Activated CD8-positive, alpha-beta memory T cell treated with anti-CD3 and anti-CD28 coated beads for 24 hours (primary cell): ENCODE measurements at regions not wholly inside any gene's neighbourhood (a gene's known extent, or its start where the extent isn't known, plus 50 kb on each side); places are given as distances from the start of the nearest gene placed in this dataset.

Experiments
- DNase-seq: peaks from one replicate; pipeline ENCODE4 v3.0.0-alpha.2; 2020

- no peak for DNase-seq
Measured at GRCh38 chr14:94922595-94923239, 152.8 kb upstream of the GSC start.

DNA sequence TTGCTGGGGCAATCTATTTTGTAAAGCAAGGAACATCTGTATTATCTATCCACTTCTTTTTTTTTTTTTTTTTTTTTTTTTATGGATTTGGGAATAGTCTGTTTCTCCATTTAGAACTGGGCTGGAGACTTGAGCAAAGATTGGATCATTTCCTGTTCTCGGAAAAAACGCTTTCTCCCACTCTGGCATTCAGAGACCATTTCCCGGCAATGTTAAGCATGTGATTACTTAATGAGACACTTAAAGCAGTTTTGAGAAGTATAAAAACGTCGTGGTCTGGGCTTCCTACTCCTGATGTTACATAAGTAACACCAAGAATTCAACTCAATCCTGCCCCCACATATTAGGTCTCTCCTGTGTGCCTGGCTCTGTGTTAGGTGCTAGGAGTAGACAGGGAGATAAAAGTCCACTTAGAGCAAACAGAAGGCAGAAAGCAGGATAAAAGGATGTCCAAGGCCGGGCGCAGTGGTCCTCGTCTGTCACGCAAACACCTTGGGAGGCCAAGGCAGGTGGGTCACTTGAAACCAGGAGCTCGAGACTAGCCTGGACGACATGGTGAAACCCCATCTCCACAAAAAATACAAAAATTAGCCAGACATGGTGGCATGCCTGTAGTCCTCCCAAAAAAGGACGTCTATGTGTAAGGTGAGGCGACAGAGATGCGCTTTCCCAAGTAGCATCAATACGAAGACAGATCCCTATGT, 152.1 kb upstream of the GSC start:
- DNase-seq = no peak

DNA sequence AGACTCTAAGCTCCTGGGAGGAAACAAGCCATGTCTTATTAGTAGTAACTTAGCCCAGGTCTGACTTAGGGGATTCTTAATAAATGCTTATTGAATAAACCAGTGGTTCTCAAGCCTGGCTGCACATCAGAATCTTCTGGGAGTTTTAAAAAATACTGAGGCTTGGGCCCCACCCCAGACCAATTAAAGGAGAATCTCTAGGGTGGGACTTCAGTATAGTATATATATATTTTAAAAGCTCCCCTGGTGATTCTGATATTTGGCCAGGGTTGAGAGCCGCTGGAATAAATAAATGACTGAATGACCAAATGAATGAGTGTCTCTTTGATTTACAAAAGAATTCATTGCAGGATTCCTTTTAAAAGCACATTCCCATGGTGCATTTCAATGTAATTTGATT, 151.5 kb upstream of the GSC start:
- no peak for DNase-seq

- DNase-seq = no peak
Measured at GRCh38 chr14:94919896-94920295, 150.0 kb upstream of the GSC start.

- no peak for DNase-seq
Measured at GRCh38 chr14:94918896-94919295, 149.0 kb upstream of the GSC start.

DNA sequence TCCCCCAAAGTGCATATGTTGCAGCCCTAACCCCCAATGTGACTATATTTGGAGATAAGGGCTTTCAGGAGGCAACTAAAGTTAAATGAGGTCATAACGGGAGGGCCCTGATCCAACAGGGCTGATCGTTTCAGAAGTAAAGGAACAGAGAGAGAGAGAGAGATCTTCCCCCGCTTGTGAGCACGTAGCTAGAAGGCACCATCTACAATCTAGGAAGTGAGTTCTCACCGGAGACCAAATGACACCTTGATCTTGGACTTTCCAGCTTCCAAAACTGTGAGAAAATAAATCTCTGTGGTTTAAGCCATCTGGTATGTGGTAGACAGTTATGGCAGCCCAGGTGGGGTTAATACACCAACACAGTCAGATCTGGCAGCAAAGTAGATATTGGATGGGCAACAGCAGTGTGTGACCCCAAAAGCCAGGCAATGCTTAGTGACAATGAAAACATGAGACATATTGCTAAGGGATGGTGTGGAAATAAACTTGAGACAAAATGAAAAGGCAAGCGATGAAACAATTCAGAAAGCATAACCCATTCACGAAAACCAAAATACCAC, 147.2 kb upstream of the GSC start:
- no peak for DNase-seq

GRCh38 chr14:94914191-94914590, 144.3 kb upstream of the GSC start:
- no peak for DNase-seq

GRCh38 chr14:94907626-94908261, 137.8 kb upstream of the GSC start:
- no peak for DNase-seq

DNA sequence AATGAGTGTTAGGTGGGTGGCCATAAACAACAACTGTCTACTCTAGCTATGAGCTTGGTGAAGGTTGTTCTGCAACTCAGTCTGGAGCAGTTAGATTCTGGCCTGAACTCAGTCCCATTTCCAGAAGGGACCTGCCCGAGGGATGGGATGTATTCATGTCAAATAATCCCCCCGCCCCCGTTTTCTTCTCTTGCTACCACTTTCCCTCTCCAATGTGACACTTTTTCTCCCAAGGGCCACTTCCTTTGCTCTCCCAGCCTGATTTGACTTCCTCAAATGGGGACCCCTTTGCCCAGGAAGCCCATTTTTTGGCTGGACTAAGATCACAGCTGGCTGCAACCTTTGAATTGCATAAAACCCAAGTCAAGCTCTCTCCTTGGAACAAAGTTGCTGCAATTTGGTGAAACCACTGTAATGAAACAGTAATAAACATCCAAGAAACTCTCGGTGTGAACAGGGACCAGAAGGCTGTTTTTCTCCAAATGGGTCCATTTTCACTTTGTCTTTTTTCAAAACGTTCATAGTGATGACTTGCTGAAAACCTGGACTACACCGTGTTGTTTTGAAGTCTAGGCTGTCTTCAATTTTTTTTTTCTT, 137.2 kb upstream of the GSC start:
- DNase-seq = no peak

DNA sequence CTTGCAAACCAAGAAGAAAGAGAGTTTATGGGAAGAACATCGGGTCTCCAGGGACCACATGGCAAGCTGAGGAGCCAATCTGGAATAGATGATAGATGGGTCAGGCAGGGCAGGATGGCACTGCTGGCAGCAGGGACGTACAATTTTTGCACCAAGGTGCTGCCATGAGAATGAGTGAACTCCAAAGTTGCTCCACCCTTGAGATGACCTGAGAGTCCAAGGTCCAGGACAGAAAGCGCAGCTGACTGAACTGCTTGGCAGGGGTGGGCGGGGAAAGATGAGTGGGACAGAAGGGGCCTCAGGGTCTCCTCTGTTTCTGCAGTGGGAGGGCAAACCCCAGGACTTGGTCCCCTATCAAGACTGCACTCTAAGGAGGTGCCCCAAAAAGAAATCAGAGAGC, 136.7 kb upstream of the GSC start:
- no peak for DNase-seq

- no peak for DNase-seq
Measured at GRCh38 chr14:94904636-94905035, 134.7 kb upstream of the GSC start.

DNA sequence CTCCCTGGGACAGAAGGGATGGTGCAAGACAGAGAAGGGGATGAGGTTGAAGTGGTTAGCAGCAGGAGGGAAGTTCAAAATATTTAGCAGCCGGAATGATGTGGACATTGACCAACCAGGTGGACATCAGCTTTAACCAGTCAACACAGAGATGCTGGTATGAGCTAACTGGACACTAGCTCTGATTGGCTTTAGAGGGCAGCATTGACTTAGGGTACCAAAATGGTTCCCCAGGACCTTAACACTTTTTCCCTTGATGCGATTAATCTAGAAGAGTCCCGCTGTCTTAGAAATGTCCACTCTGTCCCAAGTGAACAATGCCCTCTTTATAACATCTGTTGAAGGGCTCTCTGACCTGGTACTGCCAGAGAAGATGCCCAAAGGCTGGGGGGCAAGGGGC, 134.0 kb upstream of the GSC start:
- no peak for DNase-seq

GRCh38 chr14:94903338-94903737, 133.4 kb upstream of the GSC start:
- no peak for DNase-seq

DNA sequence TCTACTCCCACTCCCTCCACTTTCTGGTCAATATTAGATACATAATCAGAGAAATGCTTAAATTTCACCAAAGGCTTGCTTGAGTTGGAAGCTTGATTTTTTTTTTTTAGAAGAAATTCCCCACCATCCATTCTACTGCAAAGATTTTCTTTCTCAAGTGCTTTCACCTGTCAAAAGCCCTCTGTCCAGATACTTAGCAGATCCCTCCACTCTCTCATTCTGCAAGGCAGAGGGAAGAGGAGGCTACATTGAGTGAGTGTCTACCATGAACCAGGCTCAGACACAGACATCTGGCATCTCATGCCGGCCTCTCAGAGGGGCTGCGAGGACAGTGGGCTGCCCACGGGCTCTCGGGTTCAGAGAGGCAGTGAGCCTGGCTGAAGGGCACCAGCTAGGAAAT, 127.6 kb upstream of the GSC start:
- no peak for DNase-seq

DNA sequence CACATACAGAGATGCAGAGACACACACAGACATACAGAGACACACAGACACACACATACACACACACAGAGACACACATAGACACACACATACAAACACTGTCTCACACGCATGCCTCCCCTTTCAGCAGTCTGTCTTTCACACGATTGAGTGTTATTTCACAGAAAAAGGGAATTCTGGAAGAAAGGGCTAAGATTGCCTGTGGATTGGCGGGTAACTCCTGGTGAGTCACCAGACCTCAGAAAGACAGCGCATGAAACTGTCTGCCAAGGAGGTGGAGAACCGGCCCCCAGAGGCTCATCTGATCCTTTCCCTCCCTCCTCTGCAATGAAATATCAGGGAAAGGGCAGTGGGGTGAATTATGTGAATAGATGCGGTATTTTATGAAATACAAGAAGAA, 127.2 kb upstream of the GSC start:
- DNase-seq = no peak

- no peak for DNase-seq
Measured at GRCh38 chr14:94893411-94894160, 123.7 kb upstream of the GSC start.

DNA sequence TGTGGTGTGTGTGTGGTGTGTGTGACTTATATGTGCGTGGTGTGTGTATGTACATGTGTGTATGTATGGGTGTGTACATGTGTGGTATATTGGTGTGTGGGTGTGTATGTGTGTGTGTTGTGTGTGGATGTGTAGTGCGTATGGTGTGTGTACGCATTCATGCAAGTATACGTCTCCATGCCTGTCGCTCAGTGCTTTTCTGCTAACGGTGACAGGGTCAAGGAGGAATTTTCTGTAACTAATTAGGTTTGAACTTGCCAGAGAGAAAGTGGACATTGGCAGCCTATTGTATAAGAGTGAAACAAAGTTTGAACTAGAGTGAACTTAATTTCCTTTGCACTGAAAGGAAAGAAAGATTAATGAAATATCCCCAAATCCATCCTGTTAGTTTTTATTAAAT, 120.9 kb upstream of the GSC start:
- DNase-seq = no peak

DNA sequence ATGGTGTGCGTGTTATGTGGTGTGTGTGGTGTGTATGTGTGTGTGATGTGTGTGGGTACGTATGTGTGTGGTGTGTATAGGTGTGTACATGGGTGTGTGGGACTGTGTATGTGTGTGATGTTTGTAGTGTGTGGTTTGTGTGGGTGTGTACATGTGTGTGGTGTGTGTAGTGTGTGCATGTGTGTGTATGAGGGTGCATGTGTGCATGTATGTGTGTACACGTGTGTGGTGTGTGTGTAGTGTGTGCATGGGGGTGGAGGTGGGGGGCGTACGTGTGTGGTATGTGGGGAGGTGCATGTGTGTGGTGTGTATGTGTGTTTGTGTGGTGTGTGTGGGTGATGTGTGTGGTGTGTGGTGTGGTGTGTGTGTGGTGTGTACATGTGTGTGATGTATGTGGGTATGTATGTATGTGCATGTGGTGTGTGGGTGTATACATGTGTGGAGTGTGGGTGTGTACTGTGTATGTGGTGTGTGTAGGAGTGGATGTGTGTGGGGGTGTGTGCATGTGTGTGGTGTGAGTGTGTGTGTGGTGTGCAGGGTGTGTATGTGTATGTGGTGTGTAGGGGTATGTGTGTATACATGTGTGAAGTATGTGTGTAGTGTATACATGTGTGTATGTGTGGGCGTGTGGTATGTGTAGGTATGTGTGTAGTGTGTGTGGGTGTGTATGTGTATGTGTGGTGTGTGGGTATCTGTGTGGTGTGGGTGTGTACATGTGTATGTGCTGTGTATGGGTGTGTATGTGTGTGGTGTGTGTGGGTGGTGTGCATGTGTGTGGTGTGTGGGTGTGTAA, 119.8 kb upstream of the GSC start:
- no peak for DNase-seq

GRCh38 chr14:94888121-94888520, 118.2 kb upstream of the GSC start:
- DNase-seq = no peak

DNA sequence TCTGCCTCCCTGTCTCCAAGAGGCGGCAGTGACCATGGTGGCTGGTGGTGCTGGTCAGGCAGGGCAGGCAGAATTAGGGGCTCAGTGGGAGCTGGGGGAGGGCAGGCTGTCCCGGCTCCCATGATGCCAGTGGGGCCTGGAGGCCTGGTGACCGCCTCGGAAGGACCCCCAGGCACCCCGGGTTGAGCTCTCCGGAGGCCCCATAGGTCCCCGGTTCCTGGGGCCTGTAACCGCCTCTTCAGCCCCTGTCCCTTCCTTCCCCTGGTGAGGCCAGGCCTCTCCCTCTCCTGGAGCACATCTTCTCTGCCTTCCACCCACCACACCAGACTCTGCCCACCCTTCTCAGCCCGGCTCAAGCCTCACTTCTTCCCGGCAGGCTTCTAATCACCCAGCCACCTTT, 117.7 kb upstream of the GSC start:
- no peak for DNase-seq

DNA sequence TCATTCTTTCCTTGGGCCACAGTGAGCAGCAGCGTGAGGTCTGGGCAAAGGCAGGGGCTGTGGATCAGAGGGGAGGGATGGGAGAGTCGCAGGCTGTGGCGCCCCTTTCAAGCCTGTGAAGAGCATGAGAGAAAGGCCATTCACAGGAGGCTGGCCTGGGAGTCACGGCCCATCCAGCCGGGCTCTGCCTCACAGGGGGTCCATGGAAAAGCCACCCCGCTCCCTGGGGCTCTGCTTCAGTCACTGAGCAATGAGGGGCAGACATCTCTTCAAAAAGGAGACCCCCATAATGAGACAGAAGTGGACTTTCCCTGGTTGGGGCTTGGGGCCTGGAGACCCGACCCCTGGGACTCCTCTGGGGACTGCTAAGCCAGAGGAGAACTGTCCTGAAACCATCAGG, 117.0 kb upstream of the GSC start:
- no peak for DNase-seq

GRCh38 chr14:94885481-94886155, 115.7 kb upstream of the GSC start:
- no peak for DNase-seq
